HG03342 (cell line): ENCODE measurements at regions not wholly inside any gene's neighbourhood (a gene's known extent, or its start where the extent isn't known, plus 50 kb on each side); places are given as distances from the start of the nearest gene placed in this dataset.
A peak's percentile ranks its signal among the peaks of the same experiment; 100 is the strongest.
"Not testable (repeated sequence)": the region's sequence is repeated elsewhere in the genome, so short reads cannot be mapped to it uniquely, and the experiment has no call there.

ENCODE experiments used
- ATAC-seq: cut with Tn5 transposase; IDR thresholded peaks from one replicate; pipeline ENCODE4 v1.9.1; 2021; ENCODE audit warnings: mild to moderate bottlenecking, moderate library complexity; ENCODE audit not compliant: unreplicated experiment

GRCh38 chr2:212913640-212914306 lies 237.6 kb downstream of the IKZF2 start:
- no peak for ATAC-seq

- ATAC-seq, result no peak
Observed at GRCh38 chr2:212912445-212913103, 238.8 kb downstream of the IKZF2 start.

- peak; percentile 36 for ATAC-seq
Observed at GRCh38 chr2:212911011-212911410, 240.4 kb downstream of the IKZF2 start.

GRCh38 chr2:212908682-212909435 lies 242.6 kb downstream of the IKZF2 start:
- no peak for ATAC-seq

GRCh38 chr2:212908031-212908430 lies 243.4 kb downstream of the IKZF2 start:
- ATAC-seq, result no peak

- no peak for ATAC-seq
Observed at GRCh38 chr2:212906620-212907019, 244.8 kb downstream of the IKZF2 start.

GRCh38 chr2:212905640-212906201 lies 245.7 kb downstream of the IKZF2 start:
- ATAC-seq, result no peak

- no peak for ATAC-seq
Observed at GRCh38 chr2:212904646-212905045, 246.8 kb downstream of the IKZF2 start.

- ATAC-seq, result no peak
Observed at GRCh38 chr2:212903413-212903812, 248.0 kb downstream of the IKZF2 start.

- ATAC-seq, result no peak
Observed at GRCh38 chr2:212902421-212902820, 249.0 kb downstream of the IKZF2 start.

- ATAC-seq, result no peak
Observed at GRCh38 chr2:212901604-212902275, 249.7 kb downstream of the IKZF2 start.

- no peak for ATAC-seq
Observed at GRCh38 chr2:212900715-212901114, 250.7 kb downstream of the IKZF2 start.

- ATAC-seq, result no peak
Observed at GRCh38 chr2:212898011-212898410, 253.4 kb downstream of the IKZF2 start.

- no peak for ATAC-seq
Observed at GRCh38 chr2:212897296-212897695, 254.1 kb downstream of the IKZF2 start.

GRCh38 chr2:212894026-212894425 lies 257.4 kb downstream of the IKZF2 start:
- no peak for ATAC-seq

GRCh38 chr2:212893216-212893615 lies 258.2 kb downstream of the IKZF2 start:
- ATAC-seq, result no peak

- ATAC-seq, result no peak
Observed at GRCh38 chr2:212892193-212892592, 259.2 kb downstream of the IKZF2 start.

GRCh38 chr2:212891580-212891979 lies 259.8 kb downstream of the IKZF2 start:
- ATAC-seq, result no peak

- peak; percentile 77 for ATAC-seq
Observed at GRCh38 chr2:212882626-212883025, 268.8 kb downstream of the IKZF2 start.

- ATAC-seq, result not testable (repeated sequence)
Observed at GRCh38 chr2:212876556-212876955, 274.9 kb downstream of the IKZF2 start.

GRCh38 chr2:212875950-212876349 lies 275.5 kb downstream of the IKZF2 start:
- ATAC-seq, result not testable (repeated sequence)
